Effector CD8-positive, alpha-beta T cell (primary cell): ENCODE measurements at regions not wholly inside any gene's neighbourhood (a gene's known extent, or its start where the extent isn't known, plus 50 kb on each side); places are given as distances from the start of the nearest gene placed in this dataset.

ENCODE experiments used
- DNase-seq: peaks from one replicate; lab custom pipeline; 2025; lab: John Stamatoyannopoulos, UW

DNA sequence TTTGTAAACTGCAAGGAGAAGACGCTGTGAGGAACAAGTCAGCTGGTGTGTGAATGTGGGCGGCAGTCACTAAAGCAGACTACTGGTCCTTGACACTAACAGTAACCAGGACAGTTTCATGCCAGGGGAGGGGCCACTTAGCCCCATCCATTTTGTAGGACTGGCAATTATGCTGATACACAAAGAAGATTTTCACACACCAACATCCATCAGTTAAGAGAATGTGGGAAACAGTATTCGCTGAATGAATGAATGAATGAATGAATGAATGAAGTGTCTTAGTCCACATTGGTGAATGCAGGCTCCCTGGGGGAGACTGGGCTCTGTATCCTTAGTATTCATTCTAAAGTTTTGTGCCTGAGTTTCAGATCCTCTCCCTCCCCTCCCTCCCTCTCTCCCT is 590.4 kb downstream of the BRD1 start:
- no peak for DNase-seq

DNA sequence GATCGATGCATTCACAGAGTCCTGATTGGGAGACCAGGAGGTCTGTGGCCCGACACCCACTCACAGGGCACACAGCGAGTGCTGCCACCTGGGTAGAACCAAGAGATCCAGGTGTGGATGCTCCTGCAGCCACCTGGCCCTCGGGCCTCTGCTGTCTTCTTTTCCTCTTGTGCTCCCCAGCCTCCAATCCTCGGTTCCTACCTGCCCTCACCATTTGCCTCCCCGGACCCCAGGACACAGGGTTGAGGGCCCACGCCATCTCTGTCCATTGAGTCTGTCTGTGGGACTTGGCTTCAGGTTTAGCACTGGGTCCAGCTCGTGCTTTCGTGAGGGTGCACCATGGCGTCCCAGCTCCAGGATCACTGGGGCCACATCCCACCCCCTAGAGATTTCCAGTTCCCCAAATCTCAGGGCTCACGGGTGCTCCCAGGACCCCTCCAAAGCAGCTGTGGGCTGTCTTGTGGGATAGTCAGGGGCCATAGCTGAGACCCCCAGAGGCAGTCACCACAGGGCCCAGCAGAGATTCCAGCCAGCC is 591.1 kb downstream of the BRD1 start:
- DNase-seq, result no peak

DNA sequence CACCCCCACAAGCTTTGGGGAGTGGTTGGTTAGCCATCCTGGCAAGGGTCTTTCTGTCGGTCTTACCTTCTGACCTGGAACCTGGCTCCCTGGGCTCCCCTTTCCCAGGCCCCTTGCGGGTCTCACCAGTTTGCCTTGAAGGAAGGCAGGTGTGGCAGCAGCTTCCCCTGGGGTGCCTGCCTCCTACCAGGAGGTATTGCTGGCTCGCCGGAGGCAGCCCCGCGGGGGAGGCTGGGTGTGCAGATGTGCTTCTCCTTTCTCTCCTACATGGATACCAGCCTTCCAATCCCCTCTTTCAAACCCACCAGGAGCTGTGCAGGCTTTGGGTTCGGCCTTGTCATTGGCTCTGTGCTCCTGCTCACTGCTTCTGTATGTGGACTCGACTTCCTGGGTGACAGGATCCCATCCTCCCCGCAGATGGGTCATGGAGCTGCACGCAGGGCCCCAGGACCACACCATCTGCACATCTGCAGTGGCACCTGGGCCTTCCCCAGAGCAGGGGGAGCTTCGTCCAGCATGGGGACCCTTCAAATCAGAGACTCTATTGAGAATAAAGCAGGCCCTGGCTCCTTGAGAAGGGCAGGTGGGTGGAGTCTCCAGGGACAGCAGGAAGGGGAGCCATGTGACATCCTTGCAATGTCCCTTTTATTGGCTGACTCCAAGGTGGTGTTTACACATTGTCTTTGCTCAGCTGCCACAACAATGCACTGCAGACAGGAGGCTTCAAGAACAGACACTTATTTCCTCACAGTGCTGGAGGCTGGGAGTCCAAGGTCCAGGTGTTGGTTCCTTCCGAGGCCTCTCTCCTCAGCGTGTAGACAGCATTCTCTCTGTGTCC is 592.0 kb downstream of the BRD1 start:
- no peak for DNase-seq

DNA sequence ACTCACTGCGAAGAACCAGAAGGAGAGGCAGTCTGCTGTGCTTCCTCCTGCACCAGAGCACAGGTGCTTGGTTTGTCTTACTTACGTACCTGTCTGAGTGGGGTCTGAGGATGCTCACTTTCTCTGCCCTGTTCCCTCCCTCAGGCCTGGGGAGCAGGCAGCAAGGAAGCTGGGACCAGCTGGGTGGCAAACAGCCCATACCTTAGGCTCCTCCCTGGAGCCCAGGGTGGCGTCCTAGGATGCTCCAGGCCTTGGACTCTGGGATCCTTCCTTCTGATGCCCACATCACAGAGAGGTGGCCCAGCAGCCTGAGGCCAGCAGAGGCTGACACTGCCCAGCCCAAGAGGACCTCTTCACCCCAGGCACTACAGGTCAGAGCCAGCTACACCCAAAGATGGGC is 593.2 kb downstream of the BRD1 start:
- no peak for DNase-seq

DNA sequence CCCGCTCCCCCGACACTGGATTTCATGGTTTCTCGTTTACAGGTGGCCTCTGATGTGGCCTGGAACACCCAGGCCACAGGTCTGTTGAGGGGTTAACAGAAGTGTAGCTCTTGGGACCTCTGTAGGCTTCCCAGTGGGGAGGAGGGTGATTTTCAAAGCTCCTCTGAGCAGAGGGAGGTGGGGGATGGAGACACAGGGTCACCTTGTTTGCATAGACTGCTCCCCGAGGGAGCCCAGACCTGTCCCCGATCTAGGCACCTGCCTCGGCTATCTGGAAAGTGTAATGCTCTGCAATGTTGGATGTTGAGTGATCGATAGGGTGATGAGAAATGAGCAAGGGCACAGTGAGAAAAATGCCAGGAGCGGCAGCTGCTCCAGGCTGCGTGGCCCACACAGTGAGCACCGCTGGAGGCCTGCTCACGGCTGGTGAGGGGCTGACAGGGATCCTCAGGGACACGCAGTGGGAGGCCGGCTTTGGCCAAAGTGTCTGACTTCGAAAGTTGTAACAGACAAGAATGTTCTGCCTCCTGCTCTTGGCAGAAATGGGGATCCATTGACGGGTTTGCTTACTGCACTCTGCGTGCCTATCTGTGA is 594.1 kb downstream of the BRD1 start:
- DNase-seq, result no peak

DNA sequence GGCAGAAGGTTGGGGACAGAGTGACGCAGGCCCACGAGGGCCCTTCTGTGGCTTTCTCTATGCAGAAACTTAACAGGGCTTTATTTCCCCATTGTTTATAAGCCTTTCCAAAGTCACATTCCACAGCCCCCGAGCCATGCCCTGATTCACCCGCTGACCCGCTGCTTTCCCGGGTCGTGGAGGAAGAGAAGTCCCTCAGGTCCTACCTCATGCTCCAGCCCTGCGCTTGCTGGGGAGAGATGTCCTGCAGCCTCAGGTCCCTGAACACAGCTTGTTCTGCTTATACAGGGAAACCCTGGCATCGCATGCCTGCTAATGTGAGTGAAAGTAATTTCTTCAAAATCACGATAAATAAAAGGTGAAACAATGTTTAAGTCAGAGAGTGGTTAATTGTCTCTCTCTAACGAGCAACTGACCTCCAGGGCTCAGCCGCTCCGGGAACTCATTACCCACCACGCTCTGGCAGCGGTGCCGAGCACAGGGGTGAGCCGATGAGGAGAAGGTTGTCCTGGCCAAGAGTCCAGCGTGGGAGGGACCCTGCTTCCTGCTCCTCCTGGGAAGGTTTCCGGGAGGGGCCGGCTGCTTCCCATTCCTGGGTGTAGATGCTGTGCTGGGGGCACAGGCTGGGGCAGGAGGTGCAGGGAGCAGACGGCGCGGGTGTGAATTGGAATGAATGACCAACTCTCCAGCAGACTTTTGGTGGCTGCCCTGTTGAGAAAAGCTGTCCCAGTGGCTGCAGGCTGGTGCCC is 595.2 kb downstream of the BRD1 start:
- DNase-seq, result no peak

DNA sequence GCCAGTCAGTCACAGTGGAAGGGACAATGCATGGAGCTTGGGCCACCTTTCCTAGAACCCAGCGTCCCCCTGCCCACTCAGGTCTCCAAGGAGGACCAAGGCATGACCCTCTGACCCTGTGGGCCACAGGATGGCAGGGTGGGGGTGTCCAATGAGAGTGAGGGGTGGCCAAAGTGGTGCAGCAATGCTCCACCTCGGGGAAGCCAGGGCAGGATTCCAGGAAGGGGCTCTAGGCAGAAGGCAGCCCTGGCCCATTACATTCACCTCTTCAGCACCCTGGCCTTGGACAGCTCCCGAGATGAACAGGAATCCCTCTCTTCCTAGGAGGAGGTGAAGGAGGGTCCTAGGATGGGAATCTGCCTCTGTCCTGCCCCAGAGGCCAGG is 597.5 kb downstream of the BRD1 start:
- DNase-seq, result no peak

DNA sequence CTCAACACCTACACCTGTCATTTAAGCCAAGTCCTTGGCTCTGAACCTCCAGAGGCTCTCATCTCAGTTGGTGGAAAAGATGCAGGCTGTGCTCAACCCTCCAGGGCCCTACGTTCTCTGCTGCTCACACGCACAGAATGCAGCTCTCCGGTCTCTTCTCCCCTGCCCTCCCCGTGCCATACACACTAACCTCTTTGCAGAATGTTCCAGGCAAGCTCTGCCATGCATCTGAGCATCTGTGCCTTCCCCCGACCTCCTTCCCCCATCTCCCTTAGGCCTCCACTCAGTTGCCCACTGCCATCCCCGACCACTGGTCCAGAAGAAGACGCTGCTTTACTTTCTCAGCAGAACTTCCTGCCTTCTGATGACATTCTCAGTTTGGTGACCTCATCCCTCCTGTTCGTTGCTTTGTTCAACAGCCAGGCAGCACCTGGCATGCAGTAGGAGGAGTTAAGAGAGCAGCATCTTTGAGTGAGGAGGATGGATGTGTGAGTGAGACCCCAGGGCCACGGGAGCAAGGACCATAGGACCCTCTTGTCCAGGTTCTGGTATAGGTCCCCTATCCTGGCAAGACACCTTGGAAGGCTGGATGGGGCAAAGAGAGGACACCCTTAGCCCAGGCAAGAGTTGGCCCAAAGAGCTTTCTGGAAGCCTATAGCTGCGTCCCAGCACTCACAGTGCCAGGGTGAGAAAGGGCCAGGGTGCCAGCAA is 598.0 kb downstream of the BRD1 start:
- no peak for DNase-seq

DNA sequence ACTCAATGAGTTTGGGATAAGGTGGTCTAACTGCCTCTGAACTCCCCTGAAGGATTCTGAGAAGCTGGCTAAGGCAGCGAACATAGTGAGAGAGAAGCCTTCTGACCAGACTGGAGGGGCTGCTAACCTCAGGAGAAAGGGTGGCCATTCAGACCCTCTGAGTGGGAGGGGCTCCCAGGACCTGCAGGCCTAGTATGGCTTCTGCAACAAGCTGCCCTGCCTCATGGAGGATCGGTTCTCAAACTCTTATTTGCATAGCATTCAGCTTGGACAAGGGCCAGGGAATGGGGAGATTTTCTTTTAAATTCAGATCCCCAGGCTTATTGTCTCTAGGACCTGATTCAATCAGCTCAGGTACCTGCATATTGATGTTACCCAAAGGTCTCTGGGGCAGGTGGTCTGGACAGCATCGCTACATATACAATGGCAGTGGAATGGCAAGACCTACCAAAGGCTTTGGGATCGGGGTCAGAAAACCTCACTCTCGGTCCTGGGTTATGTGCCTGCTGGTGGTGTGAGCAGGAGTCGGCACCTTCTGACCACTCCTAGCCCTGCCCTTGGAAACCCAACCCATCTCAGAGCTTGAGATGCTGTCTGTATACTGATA is 599.1 kb downstream of the BRD1 start:
- DNase-seq, result no peak

DNA sequence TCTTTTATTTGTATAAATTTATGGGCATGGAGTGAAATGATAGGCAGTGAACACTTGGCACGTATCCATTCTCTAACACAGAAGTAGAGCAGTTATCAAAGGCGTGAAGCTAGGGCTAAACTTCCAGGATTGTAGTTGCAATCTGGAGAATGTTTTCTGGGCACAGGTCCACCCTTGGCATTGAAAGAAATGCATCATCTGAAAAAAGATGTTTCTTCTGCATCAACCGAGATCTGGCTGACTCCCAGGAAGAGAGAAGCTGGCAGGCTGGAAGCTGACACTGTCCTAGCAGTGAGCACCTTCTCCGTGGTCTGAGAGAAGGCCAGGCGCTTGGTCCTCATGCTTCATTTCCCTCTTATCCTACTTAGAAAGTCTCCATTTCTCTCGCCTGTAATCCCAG is 600.0 kb downstream of the BRD1 start:
- DNase-seq, result no peak

DNA sequence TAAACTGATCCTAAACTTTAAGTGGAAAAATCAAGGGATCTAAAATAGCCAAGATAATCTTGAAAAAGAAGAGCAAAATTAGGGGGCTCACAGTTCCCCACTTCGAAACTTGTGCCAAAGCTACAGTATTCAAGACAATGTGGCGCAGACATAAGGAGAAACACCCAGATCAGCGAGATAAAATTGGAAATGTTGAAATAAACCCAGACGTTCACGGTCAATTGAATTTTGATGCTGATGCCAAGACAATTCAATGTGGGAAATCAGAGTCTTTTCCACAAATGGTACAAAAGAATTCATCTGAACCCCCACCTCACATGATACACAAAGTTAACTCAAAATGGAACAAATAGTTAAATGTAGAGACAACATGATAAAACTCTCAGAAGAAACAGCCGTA is 601.6 kb downstream of the BRD1 start:
- no peak for DNase-seq

DNA sequence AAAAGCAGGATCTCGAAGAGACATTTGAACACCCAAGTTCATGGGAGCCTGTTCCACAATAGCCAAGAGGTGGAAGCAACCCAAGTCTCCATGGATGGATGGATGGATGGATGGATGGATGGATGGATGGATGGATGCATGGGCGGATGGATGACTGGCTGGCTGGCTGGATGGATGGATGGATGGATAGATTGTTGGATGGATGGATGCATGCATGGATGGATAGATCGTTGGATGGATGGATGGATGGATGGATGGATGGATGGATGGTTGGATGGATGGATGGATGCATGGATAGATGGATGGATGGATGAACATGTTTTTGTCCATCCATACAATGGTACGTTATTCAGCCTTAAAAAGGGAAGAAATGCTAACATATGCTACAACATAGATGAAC is 603.4 kb downstream of the BRD1 start:
- DNase-seq, result no peak

DNA sequence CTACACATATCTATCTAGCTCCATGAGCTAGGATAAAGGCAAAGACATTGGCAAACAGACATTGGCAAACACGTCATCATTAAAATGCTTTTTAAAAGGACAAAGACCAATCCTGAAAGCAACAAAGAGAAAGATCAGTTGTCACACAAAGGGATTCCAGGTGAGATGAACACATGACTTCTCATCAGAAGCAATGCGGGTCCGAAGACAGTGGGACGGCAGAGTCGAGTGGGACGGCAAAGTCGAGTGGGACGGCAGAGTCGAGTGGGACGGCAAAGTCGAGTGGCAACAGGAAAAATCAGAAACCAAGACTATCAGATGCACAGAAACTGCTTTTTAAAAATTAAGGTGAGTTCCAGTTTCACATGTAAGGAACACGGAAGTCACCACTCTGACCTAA is 609.5 kb downstream of the BRD1 start:
- DNase-seq, result no peak

DNA sequence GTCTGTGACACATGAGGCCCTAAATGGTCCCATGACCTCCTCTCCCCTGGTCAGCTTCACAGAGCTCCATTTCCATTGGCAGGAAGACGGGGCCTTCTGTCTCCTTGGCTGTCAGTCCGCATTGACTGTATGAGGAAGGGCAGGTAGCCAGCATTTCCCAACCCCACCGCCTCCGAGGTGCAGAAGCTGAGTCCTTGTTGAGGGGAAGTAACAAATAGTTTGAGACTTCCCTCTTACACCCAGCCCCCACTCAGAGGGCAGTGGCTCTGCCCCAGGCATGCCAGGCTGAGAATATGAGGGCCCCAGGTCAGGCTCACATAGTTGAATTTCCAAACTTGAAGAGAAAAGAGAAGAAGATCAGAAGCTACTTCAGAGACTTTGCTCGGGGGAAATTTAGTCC is 611.1 kb downstream of the BRD1 start:
- DNase-seq, result no peak

DNA sequence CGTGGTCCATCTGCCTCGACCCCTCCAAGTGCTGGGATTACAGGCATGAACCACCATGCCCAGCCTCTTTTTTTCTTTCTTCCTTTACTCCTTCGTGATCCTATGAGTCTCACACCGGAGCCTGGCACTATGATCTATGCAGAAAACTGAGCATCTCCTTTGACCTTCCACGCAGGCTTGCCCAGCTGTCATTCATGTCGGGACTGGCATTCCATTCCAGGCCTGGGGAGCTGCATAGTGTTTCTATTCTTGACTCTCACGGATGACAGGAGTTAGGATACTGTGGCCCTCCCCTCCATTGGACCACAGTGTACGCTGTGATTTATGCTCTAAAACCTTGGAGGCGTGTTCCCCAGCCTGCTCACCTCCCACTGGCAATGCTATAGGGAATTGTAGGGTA is 611.8 kb downstream of the BRD1 start:
- DNase-seq, result no peak

DNA sequence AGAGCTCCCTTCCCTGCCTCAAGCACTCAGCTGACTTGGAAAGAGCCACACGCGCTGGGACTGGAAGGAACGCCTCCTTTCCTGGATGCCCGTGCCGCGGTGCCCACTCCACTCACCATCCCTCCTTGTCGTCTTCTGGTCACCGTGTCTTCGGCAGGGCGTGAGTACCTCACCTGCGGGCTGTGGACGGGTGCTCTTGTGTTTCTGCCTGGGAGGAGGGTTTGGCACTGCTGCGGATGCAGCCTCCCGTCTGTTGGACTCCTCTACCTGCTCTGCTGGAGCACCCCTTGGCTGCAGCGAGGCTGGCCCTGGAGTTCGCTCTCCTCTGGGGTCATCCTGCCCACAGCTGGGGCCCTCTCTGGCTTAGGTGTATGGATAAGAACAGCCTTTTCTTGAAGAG is 612.7 kb downstream of the BRD1 start:
- DNase-seq, result no peak

DNA sequence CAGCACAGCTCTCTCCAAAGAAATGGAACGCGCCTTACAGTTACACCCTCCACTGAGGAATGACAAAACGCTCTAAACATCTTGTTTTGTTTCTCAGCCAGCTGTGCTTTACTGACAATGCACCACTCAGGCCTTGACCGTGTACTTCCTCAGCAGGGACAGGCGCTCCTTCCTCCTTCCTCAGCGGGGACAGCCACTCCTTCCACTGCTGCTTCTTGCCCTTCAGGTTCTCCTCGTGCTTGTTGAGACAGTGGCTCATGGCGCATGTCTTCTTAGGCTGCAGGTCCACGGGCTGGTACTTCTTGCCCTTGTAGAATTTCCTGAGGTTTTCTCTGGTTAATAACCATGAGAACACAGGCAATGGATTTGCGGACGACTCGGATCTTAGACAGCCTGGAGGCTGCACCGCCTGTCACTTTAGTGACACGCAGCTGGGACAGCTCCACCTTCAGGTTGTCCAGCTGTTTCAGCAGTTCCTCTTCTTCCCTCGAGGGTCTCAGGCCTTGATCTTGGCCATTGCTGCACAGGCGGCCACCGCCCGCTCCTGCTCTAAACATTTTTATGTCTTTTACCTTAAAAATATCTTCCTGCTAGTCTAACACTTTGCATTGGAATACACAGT is 613.8 kb downstream of the BRD1 start:
- DNase-seq, result no peak

DNA sequence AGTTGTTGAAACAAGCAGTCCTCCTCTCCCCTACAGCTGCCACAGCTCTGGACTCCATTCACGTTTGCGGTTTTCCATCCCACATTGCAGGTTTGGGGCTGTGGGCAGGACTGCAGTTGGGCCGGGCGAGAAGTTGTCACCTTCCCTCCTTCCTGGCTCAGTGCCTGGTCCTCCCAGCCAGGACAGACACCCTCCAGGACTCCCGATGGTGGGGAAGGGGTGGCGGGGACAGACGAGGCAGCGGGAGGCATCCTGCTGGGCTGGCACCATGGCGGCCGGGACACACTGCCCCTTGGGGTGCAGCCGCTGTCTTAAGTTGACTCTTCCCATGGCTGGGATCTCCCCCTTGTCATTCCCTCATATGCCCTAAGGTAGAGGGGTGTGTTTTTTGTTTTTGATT is 615.2 kb downstream of the BRD1 start:
- DNase-seq, result no peak

DNA sequence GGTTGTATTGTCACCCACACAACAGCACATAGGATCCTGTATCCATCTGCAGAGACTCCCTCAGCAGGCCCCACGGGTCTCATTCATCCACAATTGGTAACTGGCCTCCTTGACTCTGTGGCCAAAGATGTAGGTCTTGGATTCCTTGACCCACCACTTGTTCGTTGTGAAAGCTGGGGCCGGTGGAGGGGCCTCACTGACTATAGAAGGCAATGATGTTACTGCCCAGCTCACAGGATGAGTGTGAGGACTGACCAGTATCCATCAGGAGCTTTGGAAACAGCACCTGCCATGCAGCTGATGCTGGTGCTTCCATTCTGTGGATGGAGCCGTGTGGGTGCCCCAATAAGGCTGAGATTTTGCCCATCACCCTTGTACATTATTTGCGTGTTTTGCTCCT is 615.7 kb downstream of the BRD1 start:
- DNase-seq, result no peak

DNA sequence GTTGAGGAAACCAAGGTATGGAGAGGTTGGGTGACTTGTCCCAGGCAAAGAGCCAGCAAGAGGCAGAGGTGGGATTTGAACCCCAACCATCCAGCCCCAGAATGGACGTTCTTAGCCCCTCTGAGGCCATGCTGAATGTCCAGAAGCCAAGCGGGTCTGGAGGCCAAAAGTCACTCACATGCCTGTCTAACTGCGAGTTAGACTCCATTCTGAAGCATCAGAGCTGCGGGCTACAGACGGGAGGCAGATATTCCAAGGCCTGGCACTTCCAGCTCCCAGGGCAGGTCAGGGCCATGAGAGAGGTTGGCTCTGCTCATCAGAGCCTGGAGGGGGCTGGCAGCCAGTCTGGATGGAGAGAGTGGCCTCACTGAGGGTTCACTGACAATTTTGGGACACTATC is 616.5 kb downstream of the BRD1 start:
- DNase-seq, result no peak

DNA sequence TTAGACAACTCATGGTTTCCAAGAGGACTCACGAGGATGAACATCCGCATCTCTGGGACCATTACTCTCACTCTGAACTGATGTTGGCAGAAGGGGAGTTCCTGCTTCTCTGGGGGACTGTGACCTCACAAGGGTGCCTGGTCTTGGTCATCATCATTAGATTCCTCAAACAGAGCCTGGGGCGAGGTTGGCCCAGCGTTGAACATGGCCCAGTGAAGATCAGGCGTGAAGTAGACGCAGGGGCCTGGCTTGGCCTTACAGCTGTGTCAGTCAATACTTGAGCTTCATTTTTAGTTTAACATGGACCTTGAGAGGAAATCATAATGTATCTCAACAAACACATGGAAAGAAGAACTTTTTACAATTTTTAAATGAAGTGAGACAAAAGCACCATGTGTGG is 617.1 kb downstream of the BRD1 start:
- DNase-seq, result no peak
